HepG2 (cell line): ENCODE measurements at regions not wholly inside any gene's neighbourhood (a gene's known extent, or its start where the extent isn't known, plus 50 kb on each side); places are given as distances from the start of the nearest gene placed in this dataset.

Source experiments
- BCLAF1 ChIP-seq: fragments of 450-650 bp; IDR thresholded peaks from 2 replicates; pipeline ENCODE4 v1.6.1; 2017; ENCODE audit warnings: mild to moderate bottlenecking
- CHD2 ChIP-seq: IDR thresholded peaks from 2 replicates; pipeline ENCODE4 v1.6.1; 2011; ENCODE audit warnings: low read depth, low read length, improper control_type of control experiment
- CTCF ChIP-seq: sonication (generic); formaldehyde crosslinking; IDR thresholded peaks from 2 replicates; pipeline ENCODE4 v1.5.0; 2020; ENCODE audit warnings: mild to moderate bottlenecking, missing genetic modification reagents, moderate library complexity
- ELF1 ChIP-seq: sonication (generic); formaldehyde crosslinking; IDR thresholded peaks from 2 replicates; pipeline ENCODE4 v1.4.0; 2020; ENCODE audit warnings: missing genetic modification reagents
- GLI4 ChIP-seq: sonication (generic); formaldehyde crosslinking; IDR thresholded peaks from 2 replicates; pipeline ENCODE4 v1.5.1; 2020; ENCODE audit warnings: missing genetic modification reagents, mild to moderate bottlenecking, moderate library complexity, borderline replicate concordance
- MXI1 ChIP-seq: IDR thresholded peaks from 3 replicates; pipeline ENCODE4 v1.6.1; 2012; ENCODE audit warnings: low read depth, low read length, inconsistent platforms, borderline replicate concordance
- NR2F6 ChIP-seq, 2 experiments: IDR thresholded peaks; 2 replicates each; pipeline ENCODE4 v1.6.1; 2016; ENCODE audit warnings: antibody characterized with exemption in 1 of 2, mild to moderate bottlenecking in 1 of 2
- PREB ChIP-seq: sonication (generic); formaldehyde crosslinking; IDR thresholded peaks from 2 replicates; pipeline ENCODE4 v1.4.0; 2020; ENCODE audit warnings: missing genetic modification reagents
- SYNCRIP ChIP-seq: fragments of 200-400 bp; formaldehyde crosslinking; IDR thresholded peaks from 2 replicates; pipeline ENCODE4 v1.6.1; 2018; ENCODE audit warnings: mild to moderate bottlenecking, low read depth, low read length; ENCODE audit not compliant: insufficient read depth
- TF ChIP-seq, protein P1 (sequence below): sonication (generic); formaldehyde crosslinking; IDR thresholded peaks from 2 replicates; pipeline ENCODE4 v1.8.1; 2022; ENCODE audit warnings: mild to moderate bottlenecking, missing genetic modification reagents

DNA sequence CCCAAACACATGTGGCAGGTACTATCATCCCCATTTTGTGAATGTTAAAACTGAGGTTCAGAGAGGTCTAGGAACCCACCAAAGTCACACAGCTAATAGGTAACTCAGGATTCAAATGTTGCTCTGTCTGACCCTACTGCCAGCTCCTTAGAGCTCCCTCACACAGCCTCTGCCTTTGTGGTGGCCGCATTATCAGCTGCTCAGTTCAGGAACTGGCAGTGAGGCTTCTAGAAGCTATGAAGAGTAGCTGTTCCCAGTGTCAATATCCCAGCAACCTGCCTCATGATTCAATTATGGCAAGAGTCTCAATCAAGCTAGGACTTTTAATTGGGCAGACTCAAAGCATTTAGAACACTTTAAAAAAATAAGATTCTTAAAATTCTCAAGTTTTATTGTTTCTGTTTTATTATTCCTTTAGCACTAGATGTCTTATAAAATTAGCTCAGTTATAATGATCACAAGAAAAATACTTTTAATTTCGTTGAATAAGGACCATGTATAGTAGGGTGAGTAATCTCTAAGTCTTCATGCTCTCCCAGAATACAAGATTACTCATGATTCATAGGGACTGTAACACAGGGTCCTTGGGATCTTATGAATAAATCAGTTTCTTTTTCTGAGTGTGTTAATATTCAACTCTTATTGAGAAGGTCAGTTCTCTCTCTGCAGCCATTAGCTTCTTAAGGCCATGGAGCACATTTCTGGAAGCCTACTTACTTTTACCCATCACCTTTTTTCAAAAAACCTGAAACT, 342.7 kb downstream of the RND3 start:
- TF ChIP-seq NR2F6 (IDR thresholded peaks at IDR 0.05) (no peak), NR2F6 (CRISPR knock-in tag; IDR thresholded peaks at IDR 0.05) (no peak), PREB (CRISPR knock-in tag) (no peak), ELF1 (no peak), CHD2 (no peak), BCLAF1 (no peak), SYNCRIP (no peak), CTCF (CRISPR knock-in tag) (no peak), MXI1 (no peak), GLI4 (CRISPR knock-in tag) (no peak)
- TF ChIP-seq, protein P1, sequence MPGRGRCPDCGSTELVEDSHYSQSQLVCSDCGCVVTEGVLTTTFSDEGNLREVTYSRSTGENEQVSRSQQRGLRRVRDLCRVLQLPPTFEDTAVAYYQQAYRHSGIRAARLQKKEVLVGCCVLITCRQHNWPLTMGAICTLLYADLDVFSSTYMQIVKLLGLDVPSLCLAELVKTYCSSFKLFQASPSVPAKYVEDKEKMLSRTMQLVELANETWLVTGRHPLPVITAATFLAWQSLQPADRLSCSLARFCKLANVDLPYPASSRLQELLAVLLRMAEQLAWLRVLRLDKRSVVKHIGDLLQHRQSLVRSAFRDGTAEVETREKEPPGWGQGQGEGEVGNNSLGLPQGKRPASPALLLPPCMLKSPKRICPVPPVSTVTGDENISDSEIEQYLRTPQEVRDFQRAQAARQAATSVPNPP (CRISPR knock-in tag), result no peak
